CD4-positive, alpha-beta T cell (primary cell): ENCODE measurements at regions not wholly inside any gene's neighbourhood (a gene's known extent, or its start where the extent isn't known, plus 50 kb on each side); places are given as distances from the start of the nearest gene placed in this dataset.

Source experiments
- ATAC-seq: fragments of 200-7000 bp; cut with Tn5 transposase; one replicate; pipeline ENCODE4 v1.10.0; 2022; ENCODE audit warnings: mild to moderate bottlenecking; ENCODE audit not compliant: poor library complexity
- CTCF ChIA-PET: fragments of 350-600 bp; sonication (Branson Sonifier 250); formaldehyde crosslinking; loops from one replicate; lab custom pipeline; 2021; ENCODE audit warnings: antibody characterized with exemption, inconsistent platforms; lab: Charles Lee
- POLR2A ChIA-PET: fragments of 350-600 bp; sonication (Branson Sonifier 250); formaldehyde crosslinking; loops from one replicate; lab custom pipeline; 2021; ENCODE audit warnings: antibody characterized with exemption, inconsistent platforms; lab: Charles Lee
- DNase-seq, 14 experiments: peaks; one replicate each; pipeline ENCODE4 v3.0.0-alpha.2; 2013 to 2020; ENCODE audit warnings: mixed read lengths in 2 of 14
- H3K27ac ChIP-seq, 2 donors: one replicate each; pipeline versions ENCODE4 v1.5.1 to v1.7.0; 2013; ENCODE audit warnings: low read length in 2 of 2, low read depth in 1 of 2, mild to moderate bottlenecking in 1 of 2
- H3K27me3 ChIP-seq, 2 experiments: 1 replicate in 1 of 2; 2 replicates in 1 of 2; pipeline versions ENCODE4 v1.6.1 to v1.7.0; 2013; ENCODE audit warnings: low read length in 2 of 2, control low read depth in 1 of 2, mild to moderate bottlenecking in 1 of 2, moderate library complexity in 1 of 2; ENCODE audit not compliant: insufficient read depth in 2 of 2, control insufficient read depth in 1 of 2
- H3K36me3 ChIP-seq: one replicate; pipeline ENCODE4 v1.6.1; 2013; ENCODE audit warnings: low read length, control low read depth; ENCODE audit not compliant: insufficient read depth
- H3K4me1 ChIP-seq: one replicate; pipeline ENCODE4 v1.6.1; 2013; ENCODE audit warnings: low read length, control low read depth; ENCODE audit not compliant: insufficient read depth
- H3K4me3 ChIP-seq: one replicate; pipeline ENCODE4 v1.5.1; 2013; ENCODE audit warnings: mild to moderate bottlenecking, low read length, moderate library complexity
- H3K9me3 ChIP-seq, 2 experiments: 1 replicate in 1 of 2; 2 replicates in 1 of 2; pipeline versions ENCODE4 v1.6.1 to v1.7.0; 2013; ENCODE audit warnings: low read length in 2 of 2, mild to moderate bottlenecking in 2 of 2, control low read depth in 1 of 2, moderate library complexity in 1 of 2; ENCODE audit not compliant: control insufficient read depth in 1 of 2, insufficient read depth in 1 of 2
- H3K27ac Mint-ChIP-seq: one replicate; pipeline ENCODE4 v1.8.0; 2020; ENCODE audit warnings: mixed read lengths
- H3K27me3 Mint-ChIP-seq: one replicate; pipeline ENCODE4 v1.8.0; 2021; ENCODE audit warnings: mixed read lengths
- H3K36me3 Mint-ChIP-seq: one replicate; pipeline ENCODE4 v1.8.0; 2021; ENCODE audit warnings: low read depth, mixed read lengths
- H3K4me1 Mint-ChIP-seq: one replicate; pipeline ENCODE4 v1.8.0; 2021; ENCODE audit warnings: low read depth, mixed read lengths
- H3K4me3 Mint-ChIP-seq: one replicate; pipeline ENCODE4 v1.8.0; 2020; ENCODE audit warnings: mild to moderate bottlenecking, mixed read lengths
- H3K9me3 Mint-ChIP-seq: one replicate; pipeline ENCODE4 v1.8.0; 2020; ENCODE audit warnings: mixed read lengths
- CTCF ChIP-seq: fragments of 200-600 bp; IDR thresholded peaks from one replicate; pipeline ENCODE4 v1.8.0; 2022; ENCODE audit warnings: antibody characterized with exemption, mild to moderate bottlenecking
- intact Hi-C, 2 experiments: fragments of 100-400 bp; cut with DNase I in 1 of 2; cut with micrococcal nuclease in 1 of 2; formaldehyde crosslinking; loops; one replicate each; pipeline versions ENCODE4 v1.15.1 to v1.9.0; 2023 to 2025; cut with DNase I, micrococcal nuclease

- Histone ChIP-seq H3K4me3 (no peak overlapping the region), H3K27me3 (no peaks in the 10 kb centered on the region), H3K36me3 (no peaks in the 10 kb centered on the region), H3K27ac (no peak overlapping the region), H3K9me3 (no peaks in the 10 kb centered on the region), H3K4me1 (no peaks in the 10 kb centered on the region)
- ChIA-PET CTCF (no interaction called here), POLR2A (no interaction called here)
- no peak for DNase-seq
- no peaks in the 10 kb centered on the region for H3K36me3 Mint-ChIP-seq
- no peak for ATAC-seq
- H3K27me3 Mint-ChIP-seq: no peaks in the 10 kb centered on the region
- no peak overlapping the region for H3K4me3 Mint-ChIP-seq
- H3K4me1 Mint-ChIP-seq: no peaks in the 10 kb centered on the region
- intact Hi-C loops: no loop called here
- no peak for TF ChIP-seq CTCF
- no peaks in the 10 kb centered on the region for H3K9me3 Mint-ChIP-seq
- no peak overlapping the region for H3K27ac Mint-ChIP-seq
Observed at GRCh38 chr12:90883456-90883855, 71.5 kb downstream of the CCER1 start.

GRCh38 chr12:90871726-90872096, 83.3 kb downstream of the CCER1 start:
- intact Hi-C loops: no loop called here
- Histone ChIP-seq H3K27ac (no peak overlapping the region), H3K9me3 (no peaks in the 10 kb centered on the region), H3K4me1 (no peaks in the 10 kb centered on the region), H3K4me3 (no peak overlapping the region), H3K27me3 (no peaks in the 10 kb centered on the region), H3K36me3 (no peaks in the 10 kb centered on the region)
- DNase-seq (no peak), ATAC-seq (no peak)
- ChIA-PET POLR2A (no interaction called here), CTCF (no interaction called here)
- no peak for TF ChIP-seq CTCF
- H3K27me3 Mint-ChIP-seq: no peaks in the 10 kb centered on the region
- H3K4me1 Mint-ChIP-seq: no peaks in the 10 kb centered on the region
- H3K4me3 Mint-ChIP-seq: no peak overlapping the region
- no peaks in the 10 kb centered on the region for H3K36me3 Mint-ChIP-seq
- H3K27ac Mint-ChIP-seq: no peak overlapping the region
- H3K9me3 Mint-ChIP-seq: no peaks in the 10 kb centered on the region

GRCh38 chr12:90870971-90871725, 83.8 kb downstream of the CCER1 start:
- Histone ChIP-seq H3K4me3 (no peak overlapping the region), H3K27me3 (no peaks in the 10 kb centered on the region), H3K27ac (no peak overlapping the region), H3K9me3 (no peaks in the 10 kb centered on the region), H3K4me1 (no peaks in the 10 kb centered on the region), H3K36me3 (no peaks in the 10 kb centered on the region)
- ChIA-PET CTCF (no interaction called here), POLR2A (no interaction called here)
- Mint-ChIP-seq H3K36me3 (no peaks in the 10 kb centered on the region), H3K4me3 (no peak overlapping the region), H3K27ac (no peak overlapping the region), H3K9me3 (no peaks in the 10 kb centered on the region), H3K27me3 (no peaks in the 10 kb centered on the region), H3K4me1 (no peaks in the 10 kb centered on the region)
- TF ChIP-seq CTCF: no peak
- ATAC-seq (no peak), DNase-seq (no peak)
- intact Hi-C loops: no loop called here
